Suprapubic skin (tissue), 4 donors: ENCODE measurements at regions not wholly inside any gene's neighbourhood (a gene's known extent, or its start where the extent isn't known, plus 50 kb on each side); places are given as distances from the start of the nearest gene placed in this dataset.

Experiments
- DNase-seq, 2 donors: peaks; one replicate each; pipeline ENCODE4 v3.0.0-alpha.2; 2019; ENCODE audit warnings: low spot score in 2 of 2
- H3K27ac ChIP-seq: fragments of 200-600 bp; sonication (generic); one replicate; pipeline ENCODE4 v1.5.1; 2019
- H3K27me3 ChIP-seq: fragments of 200-600 bp; sonication (generic); one replicate; pipeline ENCODE4 v1.5.1; 2019
- H3K36me3 ChIP-seq: fragments of 200-600 bp; sonication (generic); one replicate; pipeline ENCODE4 v1.5.1; 2019
- H3K4me1 ChIP-seq: fragments of 200-600 bp; sonication (generic); one replicate; pipeline ENCODE4 v1.5.1; 2019
- H3K4me3 ChIP-seq: fragments of 200-600 bp; sonication (generic); one replicate; pipeline ENCODE4 v1.5.1; 2019; ENCODE audit warnings: mild to moderate bottlenecking
- H3K9me3 ChIP-seq: fragments of 200-600 bp; sonication (generic); one replicate; pipeline ENCODE4 v1.5.1; 2019
- EP300 ChIP-seq: sonication (generic); formaldehyde crosslinking; IDR thresholded peaks from one replicate; pipeline ENCODE4 v1.6.1; 2017; ENCODE audit warnings: antibody characterized with exemption
- POLR2A ChIP-seq, 2 donors: fragments of 450-650 bp; IDR thresholded peaks; one replicate each; pipeline ENCODE4 v1.6.1; 2017; ENCODE audit warnings: antibody characterized with exemption in 2 of 2, mild to moderate bottlenecking in 2 of 2, moderate library complexity in 2 of 2
- POLR2AphosphoS5 ChIP-seq, 3 donors: sonication (generic); formaldehyde crosslinking; IDR thresholded peaks; one replicate each; pipeline ENCODE4 v1.6.1; 2017; ENCODE audit warnings: antibody characterized with exemption in 3 of 3
- WGBS: methylation state at CpG from one replicate; pipeline ENCODE4 v1.1.5; 2018; 5-methylcytosine and 5-hydroxymethylcytosine counted together
- TF ChIP-seq, protein P1 (sequence below), 2 donors: fragments of 200-600 bp in 1 of 2; fragments of 450-650 bp in 1 of 2; sonication (generic) in 1 of 2; IDR thresholded peaks; one replicate each; pipeline ENCODE4 v1.5.1; 2016 to 2019; ENCODE audit warnings: antibody characterized with exemption in 2 of 2, mild to moderate bottlenecking in 1 of 2, moderate library complexity in 1 of 2

GRCh38 chr10:37713642-37714041 is 143.8 kb downstream of the ZNF248 start:
- no peak for DNase-seq
- H3K27me3 ChIP-seq, result no peaks in the 10 kb centered on the region
- TF ChIP-seq EP300 (no peak), POLR2AphosphoS5 (IDR thresholded peaks at IDR 0.05) (no peak), POLR2A (IDR thresholded peaks at IDR 0.05) (no peak)
- TF ChIP-seq, protein P1, sequence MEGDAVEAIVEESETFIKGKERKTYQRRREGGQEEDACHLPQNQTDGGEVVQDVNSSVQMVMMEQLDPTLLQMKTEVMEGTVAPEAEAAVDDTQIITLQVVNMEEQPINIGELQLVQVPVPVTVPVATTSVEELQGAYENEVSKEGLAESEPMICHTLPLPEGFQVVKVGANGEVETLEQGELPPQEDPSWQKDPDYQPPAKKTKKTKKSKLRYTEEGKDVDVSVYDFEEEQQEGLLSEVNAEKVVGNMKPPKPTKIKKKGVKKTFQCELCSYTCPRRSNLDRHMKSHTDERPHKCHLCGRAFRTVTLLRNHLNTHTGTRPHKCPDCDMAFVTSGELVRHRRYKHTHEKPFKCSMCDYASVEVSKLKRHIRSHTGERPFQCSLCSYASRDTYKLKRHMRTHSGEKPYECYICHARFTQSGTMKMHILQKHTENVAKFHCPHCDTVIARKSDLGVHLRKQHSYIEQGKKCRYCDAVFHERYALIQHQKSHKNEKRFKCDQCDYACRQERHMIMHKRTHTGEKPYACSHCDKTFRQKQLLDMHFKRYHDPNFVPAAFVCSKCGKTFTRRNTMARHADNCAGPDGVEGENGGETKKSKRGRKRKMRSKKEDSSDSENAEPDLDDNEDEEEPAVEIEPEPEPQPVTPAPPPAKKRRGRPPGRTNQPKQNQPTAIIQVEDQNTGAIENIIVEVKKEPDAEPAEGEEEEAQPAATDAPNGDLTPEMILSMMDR (IDR thresholded peaks at IDR 0.05), result no peak
- H3K4me3 ChIP-seq, result no peak overlapping the region
- 69% methylated on average over 3 of the region's 3 CpGs for WGBS
- no peak overlapping the region for H3K27ac ChIP-seq
- no peaks in the 10 kb centered on the region for H3K4me1 ChIP-seq
- H3K36me3 ChIP-seq, result no peaks in the 10 kb centered on the region
- peaks cover 13% of the 10 kb centered on the region for H3K9me3 ChIP-seq

- H3K4me1 ChIP-seq, result no peaks in the 10 kb centered on the region
- WGBS, result 61% methylated on average over 3 of the region's 3 CpGs
- H3K36me3 ChIP-seq, result no peaks in the 10 kb centered on the region
- DNase-seq, result no peak
- H3K27ac ChIP-seq, result no peak overlapping the region
- peaks cover 11% of the 10 kb centered on the region for H3K9me3 ChIP-seq
- H3K27me3 ChIP-seq, result no peaks in the 10 kb centered on the region
- H3K4me3 ChIP-seq, result no peak overlapping the region
- TF ChIP-seq, protein P1 (IDR thresholded peaks at IDR 0.05), result no peak
- no peak for TF ChIP-seq POLR2AphosphoS5 (IDR thresholded peaks at IDR 0.05)
- no peak for TF ChIP-seq POLR2A (IDR thresholded peaks at IDR 0.05)
- no peak for TF ChIP-seq EP300
Measured at GRCh38 chr10:37713132-37713501, 144.3 kb downstream of the ZNF248 start.

DNA sequence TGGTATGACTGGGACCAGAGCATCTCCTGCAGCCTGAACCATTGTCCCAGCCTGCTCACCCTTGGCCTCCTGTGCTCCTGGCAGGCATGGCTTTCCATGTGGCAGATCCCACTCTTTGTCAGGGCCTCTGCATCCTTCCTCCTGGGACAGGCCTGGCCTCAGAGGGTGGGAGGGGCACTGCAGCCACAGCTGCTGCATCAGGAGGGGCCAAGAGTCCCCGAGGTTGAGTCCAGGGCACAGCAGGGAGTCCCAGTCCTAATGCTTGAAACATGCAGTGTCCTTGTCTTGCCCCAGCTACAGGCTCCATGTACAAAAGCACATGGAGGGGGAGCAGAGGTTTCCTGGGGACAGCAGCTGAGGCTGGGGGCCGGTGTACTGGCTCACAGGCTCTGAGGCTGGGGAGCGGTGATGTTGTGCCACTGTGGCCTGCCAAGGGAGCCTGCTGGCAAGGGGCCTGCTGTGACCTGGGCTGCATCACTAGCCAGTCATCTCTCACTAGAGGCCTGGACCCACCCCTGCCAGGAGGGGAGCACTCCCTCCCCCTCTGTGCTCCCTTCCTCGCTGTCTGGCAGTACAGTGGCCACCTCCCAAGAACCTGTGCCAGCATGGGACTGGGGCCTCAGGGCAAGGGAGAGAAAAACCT is 144.8 kb downstream of the ZNF248 start:
- H3K27ac ChIP-seq, result no peak overlapping the region
- no peak overlapping the region for H3K4me3 ChIP-seq
- peaks cover 8% of the 10 kb centered on the region for H3K9me3 ChIP-seq
- TF ChIP-seq, protein P1 (IDR thresholded peaks at IDR 0.05), result no peak
- TF ChIP-seq EP300, result no peak
- TF ChIP-seq POLR2AphosphoS5 (IDR thresholded peaks at IDR 0.05), result no peak
- TF ChIP-seq POLR2A (IDR thresholded peaks at IDR 0.05), result no peak
- H3K36me3 ChIP-seq, result no peaks in the 10 kb centered on the region
- 74% methylated on average over 3 of the region's 4 CpGs for WGBS
- no peaks in the 10 kb centered on the region for H3K27me3 ChIP-seq
- DNase-seq, result no peak
- H3K4me1 ChIP-seq, result no peaks in the 10 kb centered on the region

DNA sequence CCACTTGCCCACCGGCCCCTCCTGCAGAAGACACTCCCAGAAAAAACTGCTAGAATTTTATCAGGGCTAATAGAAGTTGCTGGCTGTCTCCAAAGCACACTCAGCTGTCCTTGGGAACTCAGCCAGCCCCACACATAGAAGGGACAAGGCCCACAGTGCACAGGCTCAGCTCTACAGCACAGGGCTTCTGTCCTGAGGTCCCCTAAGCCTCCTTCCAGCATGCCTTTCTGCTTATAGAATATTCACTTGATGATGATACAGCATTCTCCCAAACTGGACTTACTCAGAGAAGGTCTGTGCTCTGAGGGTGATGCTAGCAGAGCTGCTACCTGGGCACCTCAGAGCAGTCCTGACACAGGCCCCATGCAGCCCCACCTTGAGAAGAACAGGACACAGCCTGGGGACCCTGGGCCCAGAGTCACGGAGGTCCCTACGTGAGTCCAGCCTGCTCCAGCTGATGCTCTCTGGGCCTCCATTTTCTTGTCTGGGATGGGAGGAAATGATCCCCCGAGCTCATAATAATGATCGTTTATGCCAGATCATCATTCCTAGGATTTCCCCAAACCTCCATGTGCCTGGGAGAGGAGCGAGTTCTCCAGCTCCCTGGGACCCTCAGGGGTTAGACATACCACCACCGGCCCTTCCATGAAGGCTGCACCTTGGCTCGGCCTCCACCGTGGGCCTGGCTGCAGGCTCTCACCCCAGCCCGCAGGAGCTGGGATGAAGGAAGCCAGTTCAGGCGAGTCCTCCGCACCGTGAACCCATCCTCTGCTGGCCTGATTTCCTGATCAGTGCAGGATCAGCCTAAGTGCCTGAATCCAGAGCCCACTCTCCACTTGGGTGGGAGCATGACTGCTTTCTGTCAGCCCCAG is 145.6 kb downstream of the ZNF248 start:
- Histone ChIP-seq H3K36me3 (no peaks in the 10 kb centered on the region), H3K27me3 (no peaks in the 10 kb centered on the region), H3K4me1 (no peaks in the 10 kb centered on the region), H3K9me3 (peaks cover 4% of the 10 kb centered on the region), H3K27ac (no peak overlapping the region), H3K4me3 (no peak overlapping the region)
- DNase-seq, result no peak
- WGBS, result 91% methylated on average over 11 of the region's 13 CpGs
- TF ChIP-seq, protein P1 (IDR thresholded peaks at IDR 0.05), result no peak
- TF ChIP-seq POLR2AphosphoS5 (IDR thresholded peaks at IDR 0.05) (no peak), EP300 (no peak), POLR2A (IDR thresholded peaks at IDR 0.05) (no peak)
